Esophagus squamous epithelium (tissue), 5 donors: ENCODE measurements at regions not wholly inside any gene's neighbourhood (a gene's known extent, or its start where the extent isn't known, plus 50 kb on each side); places are given as distances from the start of the nearest gene placed in this dataset.

ENCODE experiments used
- DNase-seq: peaks from one replicate; lab custom pipeline; 2025; lab: John Stamatoyannopoulos, UW
- H3K27ac ChIP-seq, 4 donors: fragments of 200-600 bp; sonication (generic); one replicate each; pipeline ENCODE4 v1.5.1; 2016 to 2019; ENCODE audit warnings: mild to moderate bottlenecking in 1 of 4
- H3K27me3 ChIP-seq, 4 donors: fragments of 200-600 bp; sonication (generic); 1 replicate in 3 of 4; 2 replicates in 1 of 4; pipeline versions ENCODE4 v1.5.1 to v1.6.0; 2017 to 2021; ENCODE audit warnings: antibody characterized with exemption in 1 of 4
- H3K36me3 ChIP-seq, 3 donors: fragments of 200-600 bp; sonication (generic); one replicate each; pipeline ENCODE4 v1.5.1; 2016 to 2019
- H3K4me1 ChIP-seq, 3 donors: fragments of 200-600 bp; sonication (generic); one replicate each; pipeline ENCODE4 v1.5.1; 2017 to 2019
- H3K4me3 ChIP-seq, 4 donors: fragments of 200-600 bp; sonication (generic); 1 replicate in 3 of 4; 2 replicates in 1 of 4; pipeline ENCODE4 v1.5.1; 2016 to 2019; ENCODE audit warnings: mild to moderate bottlenecking in 2 of 4, moderate library complexity in 1 of 4
- H3K9me3 ChIP-seq, 3 donors: fragments of 200-600 bp; sonication (generic); one replicate each; pipeline ENCODE4 v1.5.1; 2016 to 2019
- POLR2A ChIP-seq, 4 donors: fragments of 450-650 bp; IDR thresholded peaks; one replicate each; pipeline ENCODE4 v1.6.1; 2017; ENCODE audit warnings: antibody characterized with exemption in 4 of 4, mild to moderate bottlenecking in 4 of 4, moderate library complexity in 3 of 4
- WGBS, 2 donors: methylation state at CpG; one replicate each; pipeline ENCODE4 v1.1.5; 2018; 5-methylcytosine and 5-hydroxymethylcytosine counted together
- intact Hi-C: fragments of 100-400 bp; cut with DNase I; formaldehyde crosslinking; loops from one replicate; pipeline ENCODE4 v1.15.0; 2022
- TF ChIP-seq, protein P1 (sequence below), 6 experiments: fragments of 450-650 bp in 4 of 6; fragments of 200-600 bp in 2 of 6; sonication (generic) in 2 of 6; IDR thresholded peaks; one replicate each; pipeline ENCODE4 v1.5.1; 2016 to 2019; ENCODE audit warnings: antibody characterized with exemption in 6 of 6, mild to moderate bottlenecking in 4 of 6, moderate library complexity in 4 of 6
- donor health status: DM: yes; HTN: yes; CAD: no.

DNA sequence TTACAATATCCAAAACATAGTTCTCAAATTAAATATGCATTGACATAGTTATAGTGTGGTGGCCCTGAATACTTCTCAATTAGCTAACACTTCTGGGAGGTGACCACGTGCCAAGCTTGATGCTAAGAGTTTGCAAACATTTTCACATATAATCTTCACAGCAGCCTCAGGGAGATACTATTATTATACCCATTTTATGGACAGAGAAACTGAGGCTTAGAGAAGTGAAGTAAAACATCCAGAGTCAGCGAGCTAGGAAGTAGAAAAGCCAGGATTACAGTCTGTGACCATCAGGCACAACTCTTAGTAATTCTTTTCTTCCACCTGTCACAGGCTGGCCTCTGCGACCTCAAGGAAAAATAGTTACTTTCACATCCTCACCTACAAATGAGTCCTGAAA, 102.2 kb upstream of the IRX6 start:
- TF ChIP-seq, protein P1, sequence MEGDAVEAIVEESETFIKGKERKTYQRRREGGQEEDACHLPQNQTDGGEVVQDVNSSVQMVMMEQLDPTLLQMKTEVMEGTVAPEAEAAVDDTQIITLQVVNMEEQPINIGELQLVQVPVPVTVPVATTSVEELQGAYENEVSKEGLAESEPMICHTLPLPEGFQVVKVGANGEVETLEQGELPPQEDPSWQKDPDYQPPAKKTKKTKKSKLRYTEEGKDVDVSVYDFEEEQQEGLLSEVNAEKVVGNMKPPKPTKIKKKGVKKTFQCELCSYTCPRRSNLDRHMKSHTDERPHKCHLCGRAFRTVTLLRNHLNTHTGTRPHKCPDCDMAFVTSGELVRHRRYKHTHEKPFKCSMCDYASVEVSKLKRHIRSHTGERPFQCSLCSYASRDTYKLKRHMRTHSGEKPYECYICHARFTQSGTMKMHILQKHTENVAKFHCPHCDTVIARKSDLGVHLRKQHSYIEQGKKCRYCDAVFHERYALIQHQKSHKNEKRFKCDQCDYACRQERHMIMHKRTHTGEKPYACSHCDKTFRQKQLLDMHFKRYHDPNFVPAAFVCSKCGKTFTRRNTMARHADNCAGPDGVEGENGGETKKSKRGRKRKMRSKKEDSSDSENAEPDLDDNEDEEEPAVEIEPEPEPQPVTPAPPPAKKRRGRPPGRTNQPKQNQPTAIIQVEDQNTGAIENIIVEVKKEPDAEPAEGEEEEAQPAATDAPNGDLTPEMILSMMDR (IDR thresholded peaks at IDR 0.05), result no peak
- TF ChIP-seq POLR2A (IDR thresholded peaks at IDR 0.05), result no peak
- Histone ChIP-seq H3K4me1 (no peaks in the 10 kb centered on the region), H3K4me3 (no peak overlapping the region), H3K36me3 (no peaks in the 10 kb centered on the region), H3K27me3 (peaks cover 0 to 14% (median 0%) of the 10 kb centered on the region in 4 donors), H3K9me3 (peaks cover 0 to 9% (median 6%) of the 10 kb centered on the region in 3 donors), H3K27ac (no peak overlapping the region)
- 50 to 78% methylated on average over 3 of the region's 3 CpGs for WGBS, 2 donors
- no peak for DNase-seq
- intact Hi-C loops, result no loop called here

DNA sequence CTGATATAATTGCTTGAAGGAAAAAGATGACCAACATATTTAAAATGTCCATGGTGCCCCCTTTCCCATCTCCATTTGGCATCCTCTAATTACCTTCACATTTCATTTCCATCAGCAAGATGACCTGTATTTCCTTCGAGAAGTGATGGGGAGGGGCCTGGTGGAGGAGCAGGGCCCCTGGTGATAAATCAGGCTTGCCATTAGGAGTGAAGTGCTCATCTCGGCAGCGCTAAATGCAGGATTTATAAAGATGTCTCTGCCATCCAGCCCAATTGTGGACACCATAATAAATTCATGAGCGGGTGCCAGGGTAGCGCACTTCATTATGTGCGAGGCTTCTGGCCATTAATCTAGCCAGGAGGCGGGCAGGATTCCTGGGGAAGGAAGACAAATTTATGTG, 101.5 kb upstream of the IRX6 start:
- no peaks in the 10 kb centered on the region for H3K4me1 ChIP-seq
- no peak overlapping the region for H3K4me3 ChIP-seq
- DNase-seq, result no peak
- H3K27ac ChIP-seq, result no peak overlapping the region
- intact Hi-C loops, result no loop called here
- no peaks in the 10 kb centered on the region for H3K36me3 ChIP-seq
- 52 to 64% methylated on average over 7 of the region's 7 CpGs for WGBS, 2 donors
- peaks cover 0 to 14% (median 0%) of the 10 kb centered on the region in 4 donors for H3K27me3 ChIP-seq
- TF ChIP-seq POLR2A (IDR thresholded peaks at IDR 0.05), result no peak
- H3K9me3 ChIP-seq, result peaks cover 0 to 9% (median 6%) of the 10 kb centered on the region in 3 donors

DNA sequence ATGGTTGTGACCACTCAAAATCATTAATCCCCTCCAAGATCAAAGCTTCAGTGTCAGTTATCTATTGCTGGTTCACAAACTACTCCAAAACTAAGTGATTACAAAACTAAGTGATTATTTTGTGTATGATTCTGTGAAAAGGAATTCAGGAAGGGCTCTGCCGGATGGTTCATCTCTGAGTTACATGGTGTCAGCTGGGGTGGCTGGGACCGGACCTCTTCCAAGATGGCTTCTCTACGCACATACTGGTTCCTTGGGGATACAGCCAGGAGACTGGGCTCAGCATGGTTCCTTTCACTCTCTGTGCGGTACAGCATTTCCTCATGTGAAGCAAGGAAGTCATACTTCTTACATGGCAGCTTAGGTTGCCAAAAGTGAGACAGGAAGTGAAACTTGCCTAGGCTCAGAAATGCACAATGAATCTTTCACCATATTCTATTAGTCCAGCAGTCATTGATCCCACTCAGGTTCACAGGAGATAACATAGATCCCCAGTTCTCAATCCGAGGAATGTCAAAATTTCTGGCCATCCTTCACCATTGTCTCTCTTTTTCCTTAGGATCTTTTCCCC, 97.9 kb upstream of the IRX6 start:
- peaks cover 0 to 9% (median 0%) of the 10 kb centered on the region in 4 donors for H3K27me3 ChIP-seq
- DNase-seq, result no peak

DNA sequence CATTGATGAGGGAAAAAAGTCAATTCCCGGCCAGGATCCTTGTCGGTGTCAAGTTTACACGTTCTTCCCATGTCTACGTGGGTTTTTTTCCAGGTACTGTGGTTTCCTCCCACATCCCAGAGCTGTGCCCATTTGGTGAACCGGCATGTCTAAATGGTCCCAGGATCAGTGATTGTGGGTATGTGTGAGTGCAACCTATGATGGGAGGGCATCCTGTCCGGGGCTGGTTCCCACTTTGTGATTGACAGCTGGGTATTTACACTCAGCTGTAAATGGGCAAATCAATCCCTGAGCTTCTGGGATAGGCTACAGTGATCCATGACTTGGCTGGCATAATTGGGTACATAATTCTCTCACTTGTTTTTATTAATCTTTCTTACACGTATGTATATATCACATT, 91.2 kb upstream of the IRX6 start:
- Histone ChIP-seq H3K36me3 (no peaks in the 10 kb centered on the region), H3K9me3 (no peaks in the 10 kb centered on the region), H3K27me3 (peaks cover 0 to 20% (median 0%) of the 10 kb centered on the region in 4 donors), H3K27ac (no peak overlapping the region), H3K4me3 (no peak overlapping the region), H3K4me1 (no peaks in the 10 kb centered on the region)
- no peak for DNase-seq
- no peak for TF ChIP-seq POLR2A (IDR thresholded peaks at IDR 0.05)
- TF ChIP-seq, protein P1 (IDR thresholded peaks at IDR 0.05), result no peak
- 67 to 74% methylated on average over 6 to 7 of the region's 7 CpGs for WGBS, 2 donors
- intact Hi-C loops, result no loop called here

More for the DNA sequence above, 97.9 kb upstream of the IRX6 start:
- TF ChIP-seq, protein P1 (IDR thresholded peaks at IDR 0.05), result no peak
- H3K4me1 ChIP-seq, result no peaks in the 10 kb centered on the region
- H3K27ac ChIP-seq, result no peak overlapping the region
- H3K36me3 ChIP-seq, result no peaks in the 10 kb centered on the region
- WGBS, 2 donors, result 52 to 72% methylated on average over 4 to 5 of the region's 5 CpGs
- H3K9me3 ChIP-seq, result peaks cover 0 to 9% (median 6%) of the 10 kb centered on the region in 3 donors
- no peak overlapping the region for H3K4me3 ChIP-seq
- intact Hi-C loops, result no loop called here

DNA sequence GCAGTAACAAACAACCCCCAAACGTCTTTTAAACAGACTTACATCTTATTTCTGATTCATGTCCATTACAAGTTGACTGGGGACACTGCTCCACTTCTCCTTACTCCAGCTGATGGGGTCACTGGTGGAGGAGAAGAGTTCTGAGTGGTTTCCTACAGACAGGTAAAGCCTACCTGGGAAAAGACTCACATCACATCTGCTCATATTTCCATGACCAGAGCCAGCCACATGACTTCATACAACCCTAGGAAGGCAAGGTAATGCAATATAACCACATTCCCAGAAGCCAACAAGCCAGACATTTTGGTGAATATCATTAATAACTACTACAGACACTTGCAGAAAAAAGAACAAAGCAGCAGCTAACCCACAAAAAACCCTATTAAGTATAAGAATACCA, 90.5 kb upstream of the IRX6 start:
- Histone ChIP-seq H3K4me3 (no peak overlapping the region), H3K27me3 (peaks cover 0 to 26% (median 0%) of the 10 kb centered on the region in 4 donors), H3K4me1 (no peaks in the 10 kb centered on the region), H3K27ac (no peak overlapping the region), H3K9me3 (no peaks in the 10 kb centered on the region), H3K36me3 (no peaks in the 10 kb centered on the region)
- WGBS, 2 donors, result 20 to 26% methylated on average over 1 of the region's 1 CpG
- intact Hi-C loops, result no loop called here
- TF ChIP-seq, protein P1 (IDR thresholded peaks at IDR 0.05), result no peak
- TF ChIP-seq POLR2A (IDR thresholded peaks at IDR 0.05), result no peak
- DNase-seq, result no peak
